Upper lobe of left lung (tissue), 6 donors: ENCODE measurements at regions not wholly inside any gene's neighbourhood (a gene's known extent, or its start where the extent isn't known, plus 50 kb on each side); places are given as distances from the start of the nearest gene placed in this dataset.

Source experiments
- ATAC-seq, 2 donors: fragments of 200-7000 bp; cut with Tn5 transposase; one replicate each; pipeline ENCODE4 v1.9.1; 2022; ENCODE audit warnings: mild to moderate bottlenecking in 2 of 2, moderate library complexity in 2 of 2; ENCODE audit not compliant: low FRiP score in 2 of 2
- DNase-seq, 2 donors: peaks; one replicate each; pipeline ENCODE4 v3.0.0-alpha.2; 2019 to 2020
- H3K27ac ChIP-seq, 4 donors: fragments of 200-600 bp; sonication (generic); one replicate each; pipeline ENCODE4 v1.5.1; 2016 to 2019
- H3K27me3 ChIP-seq, 4 donors: fragments of 200-600 bp; sonication (generic); one replicate each; pipeline ENCODE4 v1.5.1; 2017 to 2019
- H3K36me3 ChIP-seq, 4 donors: fragments of 200-600 bp; sonication (generic); one replicate each; pipeline ENCODE4 v1.5.1; 2016 to 2019
- H3K4me1 ChIP-seq, 4 donors: fragments of 200-600 bp; sonication (generic); one replicate each; pipeline ENCODE4 v1.5.1; 2018 to 2019
- H3K4me3 ChIP-seq, 4 donors: fragments of 200-600 bp; sonication (generic); one replicate each; pipeline ENCODE4 v1.5.1; 2017 to 2019; ENCODE audit warnings: mild to moderate bottlenecking in 2 of 4, moderate library complexity in 1 of 4
- H3K9me3 ChIP-seq, 4 donors: fragments of 200-600 bp; sonication (generic); one replicate each; pipeline ENCODE4 v1.5.1; 2018 to 2019
- EP300 ChIP-seq, 4 donors: sonication (generic); formaldehyde crosslinking; IDR thresholded peaks; one replicate each; pipeline ENCODE4 v1.5.1; 2017; ENCODE audit warnings: antibody characterized with exemption in 4 of 4, control low read depth in 2 of 4
- POLR2A ChIP-seq, 4 donors: fragments of 450-650 bp; IDR thresholded peaks; one replicate each; pipeline ENCODE4 v1.5.1; 2016 to 2017; ENCODE audit warnings: antibody characterized with exemption in 4 of 4, mild to moderate bottlenecking in 2 of 4
- POLR2AphosphoS5 ChIP-seq, 2 donors: sonication (generic); formaldehyde crosslinking; IDR thresholded peaks; one replicate each; pipeline ENCODE4 v1.5.1; 2017; ENCODE audit warnings: antibody characterized with exemption in 2 of 2
- WGBS, 2 donors: methylation state at CpG; one replicate each; pipeline ENCODE4 v1.1.5; 2017 to 2018; 5-methylcytosine and 5-hydroxymethylcytosine counted together
- TF ChIP-seq, protein P1 (sequence below), 6 experiments: fragments of 450-650 bp in 4 of 6; fragments of 200-600 bp in 2 of 6; sonication (generic) in 2 of 6; IDR thresholded peaks; one replicate each; pipeline ENCODE4 v1.5.1; 2016 to 2019; ENCODE audit warnings: antibody characterized with exemption in 6 of 6
- donor health status: DM: no; HTN: no; CAD: no; lungs with moderate emphysema.
- donor health status: DM: no; HTN: yes; CAD: no; lungs with severe emphysema.

DNA sequence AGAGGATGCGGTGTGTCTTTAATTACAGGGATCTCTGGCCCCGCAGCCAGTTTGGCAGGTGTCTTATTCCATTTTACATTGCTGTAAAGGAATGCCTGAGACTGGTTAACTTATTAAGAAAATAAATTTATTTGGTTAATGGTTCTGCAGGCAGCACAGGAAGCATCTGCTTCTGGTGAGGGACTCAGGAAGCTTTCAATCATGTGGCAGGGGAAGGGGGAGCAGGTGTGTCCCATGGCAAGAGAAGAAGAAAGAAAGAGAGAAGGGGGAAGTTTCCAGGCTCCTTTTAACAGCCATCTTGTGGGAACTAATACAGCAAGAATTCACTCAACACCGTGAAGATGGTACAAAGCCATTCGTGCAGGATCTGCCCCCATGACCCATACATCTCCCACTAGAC is 128.0 kb upstream of the CRBN start:
- H3K27me3 ChIP-seq = no peaks in the 10 kb centered on the region
- H3K9me3 ChIP-seq = no peaks in the 10 kb centered on the region
- H3K36me3 ChIP-seq = no peaks in the 10 kb centered on the region
- ATAC-seq = no peak
- TF ChIP-seq POLR2A (IDR thresholded peaks at IDR 0.05) = no peak
- TF ChIP-seq EP300 (IDR thresholded peaks at IDR 0.05) = no peak
- TF ChIP-seq, protein P1, sequence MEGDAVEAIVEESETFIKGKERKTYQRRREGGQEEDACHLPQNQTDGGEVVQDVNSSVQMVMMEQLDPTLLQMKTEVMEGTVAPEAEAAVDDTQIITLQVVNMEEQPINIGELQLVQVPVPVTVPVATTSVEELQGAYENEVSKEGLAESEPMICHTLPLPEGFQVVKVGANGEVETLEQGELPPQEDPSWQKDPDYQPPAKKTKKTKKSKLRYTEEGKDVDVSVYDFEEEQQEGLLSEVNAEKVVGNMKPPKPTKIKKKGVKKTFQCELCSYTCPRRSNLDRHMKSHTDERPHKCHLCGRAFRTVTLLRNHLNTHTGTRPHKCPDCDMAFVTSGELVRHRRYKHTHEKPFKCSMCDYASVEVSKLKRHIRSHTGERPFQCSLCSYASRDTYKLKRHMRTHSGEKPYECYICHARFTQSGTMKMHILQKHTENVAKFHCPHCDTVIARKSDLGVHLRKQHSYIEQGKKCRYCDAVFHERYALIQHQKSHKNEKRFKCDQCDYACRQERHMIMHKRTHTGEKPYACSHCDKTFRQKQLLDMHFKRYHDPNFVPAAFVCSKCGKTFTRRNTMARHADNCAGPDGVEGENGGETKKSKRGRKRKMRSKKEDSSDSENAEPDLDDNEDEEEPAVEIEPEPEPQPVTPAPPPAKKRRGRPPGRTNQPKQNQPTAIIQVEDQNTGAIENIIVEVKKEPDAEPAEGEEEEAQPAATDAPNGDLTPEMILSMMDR (IDR thresholded peaks at IDR 0.05) = no peak
- no peak for TF ChIP-seq POLR2AphosphoS5 (IDR thresholded peaks at IDR 0.05)
- no peak overlapping the region for H3K27ac ChIP-seq
- H3K4me3 ChIP-seq = no peak overlapping the region
- DNase-seq = no peak
- H3K4me1 ChIP-seq = no peaks in the 10 kb centered on the region
- 32 to 41% methylated on average over 4 of the region's 4 CpGs for WGBS, 2 donors

DNA sequence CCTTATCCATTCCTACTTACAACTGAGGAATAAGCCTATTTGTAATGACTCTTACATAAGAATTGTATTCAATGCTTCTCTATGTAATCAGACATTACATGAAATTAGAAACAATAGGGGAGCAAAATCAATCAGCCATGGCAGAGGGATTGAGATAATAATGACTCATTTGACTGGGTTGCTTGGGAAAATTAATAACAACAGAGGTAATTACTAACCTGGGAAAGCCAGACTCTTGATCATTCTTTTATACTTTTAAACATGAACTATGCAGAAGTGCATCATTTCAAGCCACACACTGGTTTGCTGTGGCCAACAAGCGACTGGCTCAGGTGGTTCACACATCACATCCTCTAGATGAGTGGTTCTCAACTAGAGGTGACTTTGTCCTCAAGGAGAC is 126.3 kb upstream of the CRBN start:
- no peak overlapping the region for H3K27ac ChIP-seq
- H3K9me3 ChIP-seq = no peaks in the 10 kb centered on the region
- H3K4me1 ChIP-seq = no peaks in the 10 kb centered on the region
- H3K36me3 ChIP-seq = no peaks in the 10 kb centered on the region
- no peaks in the 10 kb centered on the region for H3K27me3 ChIP-seq
- ATAC-seq (no peak), DNase-seq (no peak)
- H3K4me3 ChIP-seq = no peak overlapping the region
- 80 to 83% methylated on average over 1 of the region's 1 CpG for WGBS, 2 donors
- TF ChIP-seq, protein P1 (IDR thresholded peaks at IDR 0.05) = no peak
- TF ChIP-seq POLR2AphosphoS5 (IDR thresholded peaks at IDR 0.05) (no peak), POLR2A (IDR thresholded peaks at IDR 0.05) (no peak), EP300 (IDR thresholded peaks at IDR 0.05) (no peak)

DNA sequence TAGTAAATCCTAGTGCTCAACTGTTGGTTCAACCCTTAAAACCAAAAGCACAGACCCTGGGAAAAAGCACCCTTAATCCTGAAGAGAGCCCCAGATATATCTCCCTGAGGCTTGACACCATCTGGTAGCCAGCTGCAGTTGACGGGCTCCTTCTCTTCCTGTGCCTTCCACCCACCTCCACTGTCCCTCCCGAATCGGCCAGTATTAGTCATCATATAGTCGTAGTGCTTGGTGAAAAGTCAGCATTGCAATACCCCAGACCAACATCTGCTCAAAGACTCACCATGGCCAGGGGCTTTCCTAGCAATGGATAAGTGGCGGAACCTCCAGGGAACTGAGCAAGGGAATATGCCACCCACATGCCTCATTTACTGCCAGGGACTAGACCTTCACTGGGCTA is 125.6 kb upstream of the CRBN start:
- Histone ChIP-seq H3K9me3 (no peaks in the 10 kb centered on the region), H3K27ac (no peak overlapping the region), H3K4me1 (no peaks in the 10 kb centered on the region), H3K36me3 (no peaks in the 10 kb centered on the region), H3K4me3 (no peak overlapping the region), H3K27me3 (no peaks in the 10 kb centered on the region)
- TF ChIP-seq POLR2AphosphoS5 (IDR thresholded peaks at IDR 0.05) (no peak), POLR2A (IDR thresholded peaks at IDR 0.05) (no peak), EP300 (IDR thresholded peaks at IDR 0.05) (no peak)
- TF ChIP-seq, protein P1 (IDR thresholded peaks at IDR 0.05) = no peak
- 70 to 72% methylated on average over 5 of the region's 5 CpGs for WGBS, 2 donors
- DNase-seq = no peak
- ATAC-seq = no peak

DNA sequence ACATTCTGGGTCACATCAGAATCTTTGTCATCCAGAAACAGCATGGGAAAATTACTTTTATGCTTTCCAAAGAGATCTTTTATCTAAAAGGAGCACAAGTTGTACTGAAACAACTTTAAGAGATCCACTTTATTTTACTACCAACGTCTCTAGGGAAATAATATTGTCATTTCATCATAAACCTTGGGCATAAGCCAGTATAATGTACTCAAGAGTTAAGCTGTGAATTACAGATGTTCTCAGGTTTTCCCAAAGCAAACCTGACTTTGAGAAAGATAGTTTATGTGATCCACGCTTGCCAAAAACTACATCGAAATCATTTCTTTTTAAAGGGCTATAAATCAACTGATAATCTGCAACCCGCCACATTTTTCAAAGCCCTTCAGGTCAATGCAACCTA is 124.1 kb upstream of the CRBN start:
- 58 to 61% methylated on average over 4 of the region's 4 CpGs for WGBS, 2 donors
- TF ChIP-seq EP300 (IDR thresholded peaks at IDR 0.05) = no peak
- no peak for TF ChIP-seq POLR2A (IDR thresholded peaks at IDR 0.05)
- TF ChIP-seq, protein P1 (IDR thresholded peaks at IDR 0.05) = no peak
- no peak for TF ChIP-seq POLR2AphosphoS5 (IDR thresholded peaks at IDR 0.05)
- Histone ChIP-seq H3K36me3 (no peaks in the 10 kb centered on the region), H3K9me3 (no peaks in the 10 kb centered on the region), H3K4me3 (no peak overlapping the region), H3K27ac (no peak overlapping the region), H3K4me1 (no peaks in the 10 kb centered on the region), H3K27me3 (no peaks in the 10 kb centered on the region)
- DNase-seq = no peak
- ATAC-seq = no peak

DNA sequence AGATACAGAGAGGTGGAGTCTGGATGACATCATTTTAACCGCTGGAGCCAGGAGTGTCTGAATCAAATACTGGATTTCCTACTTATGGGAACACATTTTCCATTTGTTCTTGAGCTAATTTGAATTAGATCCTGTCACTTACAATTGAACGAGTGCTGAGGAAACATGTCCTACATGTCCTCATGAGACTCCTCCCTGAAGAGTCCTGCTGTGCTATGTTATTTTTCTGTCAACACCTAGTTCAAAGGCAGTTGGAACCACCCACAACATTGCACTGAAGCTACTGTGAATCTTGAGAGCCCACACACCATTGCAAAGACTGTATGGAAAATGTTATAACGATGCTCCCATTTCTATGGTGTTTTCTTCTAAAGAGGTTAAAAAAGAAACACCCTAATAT is 123.5 kb upstream of the CRBN start:
- ATAC-seq (no peak), DNase-seq (no peak)
- H3K27ac ChIP-seq = no peak overlapping the region
- WGBS, 2 donors = 70% methylated on average over 3 of the region's 3 CpGs
- no peak for TF ChIP-seq POLR2AphosphoS5 (IDR thresholded peaks at IDR 0.05)
- TF ChIP-seq EP300 (IDR thresholded peaks at IDR 0.05) = no peak
- TF ChIP-seq, protein P1 (IDR thresholded peaks at IDR 0.05) = no peak
- no peak for TF ChIP-seq POLR2A (IDR thresholded peaks at IDR 0.05)
- no peaks in the 10 kb centered on the region for H3K9me3 ChIP-seq
- no peak overlapping the region for H3K4me3 ChIP-seq
- no peaks in the 10 kb centered on the region for H3K4me1 ChIP-seq
- no peaks in the 10 kb centered on the region for H3K36me3 ChIP-seq
- H3K27me3 ChIP-seq = no peaks in the 10 kb centered on the region
